WTC11 (cell line): ENCODE measurements at regions not wholly inside any gene's neighbourhood (a gene's known extent, or its start where the extent isn't known, plus 50 kb on each side); places are given as distances from the start of the nearest gene placed in this dataset.

Source experiments
- ATAC-seq: fragments of 200-7000 bp; cut with Tn5 transposase; 2 replicates; pipeline ENCODE4 v1.10.0; 2021; ENCODE audit warnings: mild to moderate bottlenecking, moderate library complexity
- CTCF ChIA-PET: fragments of 300-600 bp; sonication (Branson Sonifier 250); formaldehyde crosslinking; loops from one replicate; lab custom pipeline; 2021; ENCODE audit warnings: antibody characterized with exemption; lab: Charles Lee
- POLR2A ChIA-PET: fragments of 350-600 bp; sonication (Branson Sonifier 250); formaldehyde crosslinking; loops from one replicate; lab custom pipeline; 2021; ENCODE audit warnings: antibody characterized with exemption; lab: Charles Lee
- DNase-seq: peaks from one replicate; pipeline ENCODE4 v3.0.0; 2021; ENCODE audit warnings: low spot score
- H3K27ac Mint-ChIP-seq: 2 replicates; pipeline ENCODE4 v1.8.0; 2021; ENCODE audit warnings: mixed read lengths
- H3K27me3 Mint-ChIP-seq: 2 replicates; pipeline ENCODE4 v1.8.0; 2021; ENCODE audit warnings: low read depth, mild to moderate bottlenecking, moderate library complexity, mixed read lengths
- H3K36me3 Mint-ChIP-seq: 2 replicates; pipeline ENCODE4 v1.8.0; 2021; ENCODE audit warnings: mixed read lengths
- H3K4me1 Mint-ChIP-seq: 2 replicates; pipeline ENCODE4 v1.8.0; 2022; ENCODE audit warnings: mixed read lengths
- H3K4me3 Mint-ChIP-seq: 2 replicates; pipeline ENCODE4 v1.8.0; 2021; ENCODE audit warnings: mild to moderate bottlenecking, moderate library complexity, mixed read lengths
- H3K9me3 Mint-ChIP-seq: 2 replicates; pipeline ENCODE4 v1.8.0; 2021; ENCODE audit warnings: mixed read lengths
- ATF1 ChIP-seq: sonication (generic); formaldehyde crosslinking; IDR thresholded peaks from 2 replicates; pipeline ENCODE4 v1.8.1; 2023; ENCODE audit warnings: mild to moderate bottlenecking, moderate library complexity, missing genetic modification reagents
- CBFB ChIP-seq: sonication (generic); formaldehyde crosslinking; IDR thresholded peaks from 2 replicates; pipeline ENCODE4 v1.8.1; 2022; ENCODE audit warnings: mild to moderate bottlenecking, low read depth, missing genetic modification reagents
- ELF4 ChIP-seq: sonication (generic); formaldehyde crosslinking; IDR thresholded peaks from 2 replicates; pipeline ENCODE4 v1.8.1; 2022; ENCODE audit warnings: low read depth, mild to moderate bottlenecking, moderate library complexity, missing genetic modification reagents
- EMX1 ChIP-seq: fragments of 250-450 bp; sonication (Bioruptor Pico); IDR thresholded peaks from 2 replicates; pipeline ENCODE4 v1.8.0; 2021; ENCODE audit warnings: mild to moderate bottlenecking
- FOXP1 ChIP-seq: sonication (generic); formaldehyde crosslinking; IDR thresholded peaks from 2 replicates; pipeline ENCODE4 v1.8.0; 2022; ENCODE audit warnings: missing genetic modification reagents, mild to moderate bottlenecking, moderate library complexity, borderline replicate concordance
- NFE2L1 ChIP-seq: sonication (generic); formaldehyde crosslinking; IDR thresholded peaks from 2 replicates; pipeline ENCODE4 v1.8.1; 2023; ENCODE audit warnings: missing genetic modification reagents
- NFYB ChIP-seq: sonication (generic); formaldehyde crosslinking; conservative IDR thresholded peaks from 2 replicates; pipeline ENCODE4 v1.8.0; 2022; ENCODE audit warnings: low read depth, missing genetic modification reagents
- NR1H2 ChIP-seq: sonication (generic); formaldehyde crosslinking; IDR thresholded peaks from 2 replicates; pipeline ENCODE4 v1.9.0; 2021; ENCODE audit warnings: mild to moderate bottlenecking, moderate library complexity, missing genetic modification reagents
- STAT6 ChIP-seq: sonication (generic); formaldehyde crosslinking; conservative IDR thresholded peaks from 2 replicates; pipeline ENCODE4 v1.8.1; 2023; ENCODE audit warnings: mild to moderate bottlenecking, low read depth, missing genetic modification reagents, moderate library complexity
- TEAD1 ChIP-seq: sonication (generic); formaldehyde crosslinking; IDR thresholded peaks from 2 replicates; pipeline ENCODE4 v1.8.0; 2022; ENCODE audit warnings: mild to moderate bottlenecking, missing genetic modification reagents
- ZNF121 ChIP-seq: sonication (generic); formaldehyde crosslinking; IDR thresholded peaks from 2 replicates; pipeline ENCODE4 v1.8.0; 2023; ENCODE audit warnings: missing genetic modification reagents
- ZNF138 ChIP-seq: sonication (generic); formaldehyde crosslinking; conservative IDR thresholded peaks from 2 replicates; pipeline ENCODE4 v1.8.1; 2022; ENCODE audit warnings: mild to moderate bottlenecking, moderate library complexity, missing genetic modification reagents
- ZNF263 ChIP-seq: sonication (generic); formaldehyde crosslinking; IDR thresholded peaks from 2 replicates; pipeline ENCODE4 v1.8.1; 2022; ENCODE audit warnings: low read depth, mild to moderate bottlenecking, moderate library complexity, missing genetic modification reagents
- ZNF416 ChIP-seq: fragments of 250-450 bp; sonication (Bioruptor Pico); IDR thresholded peaks from 2 replicates; pipeline ENCODE4 v1.9.0; 2021; ENCODE audit warnings: mild to moderate bottlenecking, inconsistent platforms
- ZNF425 ChIP-seq: fragments of 250-450 bp; sonication (Bioruptor Pico); conservative IDR thresholded peaks from 2 replicates; pipeline ENCODE4 v1.9.0; 2021; ENCODE audit warnings: mild to moderate bottlenecking
- ZSCAN18 ChIP-seq: fragments of 250-450 bp; sonication (Bioruptor Pico); IDR thresholded peaks from 2 replicates; pipeline ENCODE4 v2.1.2; 2022; ENCODE audit warnings: mild to moderate bottlenecking, moderate library complexity
- TF ChIP-seq, protein P1 (sequence below): sonication (generic); formaldehyde crosslinking; IDR thresholded peaks from 2 replicates; pipeline ENCODE4 v1.8.0; 2022; ENCODE audit warnings: mild to moderate bottlenecking, missing genetic modification reagents

DNA sequence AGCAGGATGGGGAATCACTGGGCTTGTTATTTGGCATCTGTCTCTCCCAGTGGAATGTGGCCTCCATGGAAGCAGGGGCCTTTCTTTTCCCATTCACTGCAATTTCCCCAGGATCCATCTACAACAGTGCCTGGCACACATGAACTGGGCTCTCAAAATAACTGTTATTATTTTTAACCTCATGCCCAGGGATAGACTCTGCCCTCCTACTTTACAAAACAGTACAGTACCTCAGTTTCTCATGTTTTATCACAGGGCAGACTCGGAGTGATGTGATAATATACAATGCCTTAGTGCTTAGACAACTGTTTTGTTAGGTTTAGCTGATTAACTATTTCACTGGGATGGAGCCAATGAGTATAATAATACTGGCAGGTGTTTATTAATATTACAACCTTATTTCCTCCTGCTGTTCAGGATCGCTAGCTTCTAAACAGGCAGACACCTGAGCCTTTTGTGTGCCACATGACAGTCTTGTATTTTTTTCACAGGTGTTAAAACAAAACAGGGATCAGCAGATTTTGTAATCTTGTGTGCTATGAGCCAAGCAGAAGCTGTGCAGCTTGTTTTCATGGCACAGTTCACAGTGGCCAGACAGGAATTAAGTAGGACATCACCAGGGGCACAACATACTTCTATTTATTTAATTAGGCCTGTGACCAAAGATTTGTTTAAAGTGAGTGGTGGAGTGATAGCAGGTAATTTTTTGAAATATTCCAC lies 157.7 kb upstream of the EYA4 start:
- TF ChIP-seq NR1H2 (CRISPR knock-in tag) (no peak), ATF1 (CRISPR knock-in tag) (no peak), CBFB (CRISPR knock-in tag) (no peak), ZNF263 (CRISPR knock-in tag) (no peak), TEAD1 (CRISPR knock-in tag) (no peak), ZNF138 (CRISPR knock-in tag) (no peak), NFYB (CRISPR knock-in tag) (no peak), NFE2L1 (CRISPR knock-in tag) (no peak), STAT6 (CRISPR knock-in tag) (no peak), ZNF425 (CRISPR knock-in tag) (no peak), ZNF416 (no peak), EMX1 (CRISPR knock-in tag) (no peak), ELF4 (CRISPR knock-in tag) (no peak), FOXP1 (CRISPR knock-in tag) (no peak)
- TF ChIP-seq, protein P1, sequence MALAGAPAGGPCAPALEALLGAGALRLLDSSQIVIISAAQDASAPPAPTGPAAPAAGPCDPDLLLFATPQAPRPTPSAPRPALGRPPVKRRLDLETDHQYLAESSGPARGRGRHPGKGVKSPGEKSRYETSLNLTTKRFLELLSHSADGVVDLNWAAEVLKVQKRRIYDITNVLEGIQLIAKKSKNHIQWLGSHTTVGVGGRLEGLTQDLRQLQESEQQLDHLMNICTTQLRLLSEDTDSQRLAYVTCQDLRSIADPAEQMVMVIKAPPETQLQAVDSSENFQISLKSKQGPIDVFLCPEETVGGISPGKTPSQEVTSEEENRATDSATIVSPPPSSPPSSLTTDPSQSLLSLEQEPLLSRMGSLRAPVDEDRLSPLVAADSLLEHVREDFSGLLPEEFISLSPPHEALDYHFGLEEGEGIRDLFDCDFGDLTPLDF (CRISPR knock-in tag), result no peak
- Mint-ChIP-seq H3K9me3 (no peaks in the 10 kb centered on the region), H3K4me3 (no peak overlapping the region), H3K27ac (no peak overlapping the region), H3K4me1 (no peaks in the 10 kb centered on the region), H3K36me3 (no peaks in the 10 kb centered on the region), H3K27me3 (no peaks in the 10 kb centered on the region)
- ChIA-PET CTCF (no interaction called here), POLR2A (no interaction called here)
- ATAC-seq, result no peak
- DNase-seq, result no peak

DNA sequence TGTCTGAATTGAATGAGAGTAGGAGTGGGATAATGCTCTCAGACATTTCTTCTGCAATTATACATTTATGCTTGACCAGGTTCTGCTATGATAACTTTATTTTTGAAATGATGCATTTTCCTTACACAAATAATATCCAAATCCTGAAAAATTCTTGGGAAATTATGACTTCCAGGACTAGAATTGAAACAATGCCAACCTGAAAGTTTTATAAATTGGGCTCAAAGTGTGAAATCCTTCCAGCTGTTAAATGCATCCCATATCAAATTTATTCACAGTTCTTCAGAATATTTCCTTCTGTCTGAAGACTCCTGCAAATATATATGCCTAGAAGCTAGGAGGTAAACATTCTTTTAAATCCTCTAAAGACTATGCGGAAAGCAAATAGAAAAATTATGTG lies 155.7 kb upstream of the EYA4 start:
- ATAC-seq, result no peak
- no peak for DNase-seq
- Mint-ChIP-seq H3K4me3 (no peak overlapping the region), H3K4me1 (peaks cover 7% of the 10 kb centered on the region), H3K36me3 (no peaks in the 10 kb centered on the region), H3K27ac (no peak overlapping the region), H3K27me3 (no peaks in the 10 kb centered on the region), H3K9me3 (no peaks in the 10 kb centered on the region)
- ChIA-PET CTCF (no interaction called here), POLR2A (no interaction called here)
- TF ChIP-seq ZNF121 (CRISPR knock-in tag), result no peak
- TF ChIP-seq NFYB (CRISPR knock-in tag), result no peak
- no peak for TF ChIP-seq NFE2L1 (CRISPR knock-in tag)
- TF ChIP-seq ZNF138 (CRISPR knock-in tag), result no peak
- no peak for TF ChIP-seq ZSCAN18 (CRISPR knock-in tag)
